HL-60 (cell line): ENCODE measurements at regions not wholly inside any gene's neighbourhood (a gene's known extent, or its start where the extent isn't known, plus 50 kb on each side); places are given as distances from the start of the nearest gene placed in this dataset.

ENCODE experiments used
- GABPA ChIP-seq: IDR thresholded peaks from 2 replicates; pipeline ENCODE4 v1.6.1; 2012; ENCODE audit warnings: low read depth
- POLR2AphosphoS5 ChIP-seq: IDR thresholded peaks from 2 replicates; pipeline ENCODE4 v1.6.1; 2012; ENCODE audit warnings: low read depth
- SPI1 ChIP-seq: IDR thresholded peaks from 2 replicates; pipeline ENCODE4 v1.6.1; 2012; ENCODE audit warnings: low read depth, mild to moderate bottlenecking, borderline replicate concordance
- TF ChIP-seq, protein P1 (sequence below): IDR thresholded peaks from one replicate; pipeline ENCODE4 v1.5.1; 2011; ENCODE audit warnings: low read length, control low read depth, inconsistent platforms; ENCODE audit not compliant: insufficient read depth
- TF ChIP-seq, protein P2 (sequence below): IDR thresholded peaks from 2 replicates; pipeline ENCODE4 v1.6.1; 2012; ENCODE audit warnings: low read depth; ENCODE audit not compliant: insufficient replicate concordance

DNA sequence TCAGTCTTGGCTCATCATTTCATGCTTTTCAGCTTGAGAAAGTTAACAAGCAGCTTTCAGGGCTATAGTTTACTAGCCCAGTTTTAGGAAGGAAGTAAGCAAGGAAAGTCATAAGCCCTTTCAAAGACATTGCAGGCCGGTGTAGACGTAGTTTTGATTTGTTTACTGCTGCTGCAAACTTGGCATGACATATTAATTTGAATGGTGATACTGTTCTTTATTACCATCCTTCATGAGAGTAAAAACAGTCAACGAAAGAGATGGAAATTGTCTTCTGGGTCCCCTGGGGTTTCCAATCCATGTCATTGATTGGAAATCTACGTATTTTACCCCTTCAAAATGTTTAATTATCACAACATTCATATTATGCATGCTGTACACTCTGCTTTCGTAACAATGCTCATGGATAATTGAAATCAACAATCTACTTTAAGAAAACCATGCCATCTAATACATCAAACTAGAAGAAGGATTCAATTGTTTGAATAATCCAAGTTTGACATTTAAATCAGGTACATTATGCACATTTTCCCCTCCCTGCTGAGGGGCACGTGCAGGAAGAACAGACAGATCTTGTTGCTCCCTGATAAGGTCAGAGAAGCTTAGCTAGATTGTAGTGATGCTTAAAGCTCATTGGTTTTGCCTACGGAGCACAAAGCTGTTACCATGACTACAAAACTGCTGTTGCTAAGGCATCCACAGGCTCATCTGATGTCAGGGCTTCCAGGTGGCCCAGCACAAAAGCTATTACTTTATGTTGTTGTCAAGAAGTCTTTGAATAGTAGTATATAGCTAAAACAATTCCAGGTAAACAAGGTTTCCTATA is 139.9 kb upstream of the PRLR start:
- TF ChIP-seq, protein P1, sequence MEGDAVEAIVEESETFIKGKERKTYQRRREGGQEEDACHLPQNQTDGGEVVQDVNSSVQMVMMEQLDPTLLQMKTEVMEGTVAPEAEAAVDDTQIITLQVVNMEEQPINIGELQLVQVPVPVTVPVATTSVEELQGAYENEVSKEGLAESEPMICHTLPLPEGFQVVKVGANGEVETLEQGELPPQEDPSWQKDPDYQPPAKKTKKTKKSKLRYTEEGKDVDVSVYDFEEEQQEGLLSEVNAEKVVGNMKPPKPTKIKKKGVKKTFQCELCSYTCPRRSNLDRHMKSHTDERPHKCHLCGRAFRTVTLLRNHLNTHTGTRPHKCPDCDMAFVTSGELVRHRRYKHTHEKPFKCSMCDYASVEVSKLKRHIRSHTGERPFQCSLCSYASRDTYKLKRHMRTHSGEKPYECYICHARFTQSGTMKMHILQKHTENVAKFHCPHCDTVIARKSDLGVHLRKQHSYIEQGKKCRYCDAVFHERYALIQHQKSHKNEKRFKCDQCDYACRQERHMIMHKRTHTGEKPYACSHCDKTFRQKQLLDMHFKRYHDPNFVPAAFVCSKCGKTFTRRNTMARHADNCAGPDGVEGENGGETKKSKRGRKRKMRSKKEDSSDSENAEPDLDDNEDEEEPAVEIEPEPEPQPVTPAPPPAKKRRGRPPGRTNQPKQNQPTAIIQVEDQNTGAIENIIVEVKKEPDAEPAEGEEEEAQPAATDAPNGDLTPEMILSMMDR: no peak
- TF ChIP-seq SPI1 (no peak), POLR2AphosphoS5 (no peak), GABPA (no peak)
- TF ChIP-seq, protein P2, sequence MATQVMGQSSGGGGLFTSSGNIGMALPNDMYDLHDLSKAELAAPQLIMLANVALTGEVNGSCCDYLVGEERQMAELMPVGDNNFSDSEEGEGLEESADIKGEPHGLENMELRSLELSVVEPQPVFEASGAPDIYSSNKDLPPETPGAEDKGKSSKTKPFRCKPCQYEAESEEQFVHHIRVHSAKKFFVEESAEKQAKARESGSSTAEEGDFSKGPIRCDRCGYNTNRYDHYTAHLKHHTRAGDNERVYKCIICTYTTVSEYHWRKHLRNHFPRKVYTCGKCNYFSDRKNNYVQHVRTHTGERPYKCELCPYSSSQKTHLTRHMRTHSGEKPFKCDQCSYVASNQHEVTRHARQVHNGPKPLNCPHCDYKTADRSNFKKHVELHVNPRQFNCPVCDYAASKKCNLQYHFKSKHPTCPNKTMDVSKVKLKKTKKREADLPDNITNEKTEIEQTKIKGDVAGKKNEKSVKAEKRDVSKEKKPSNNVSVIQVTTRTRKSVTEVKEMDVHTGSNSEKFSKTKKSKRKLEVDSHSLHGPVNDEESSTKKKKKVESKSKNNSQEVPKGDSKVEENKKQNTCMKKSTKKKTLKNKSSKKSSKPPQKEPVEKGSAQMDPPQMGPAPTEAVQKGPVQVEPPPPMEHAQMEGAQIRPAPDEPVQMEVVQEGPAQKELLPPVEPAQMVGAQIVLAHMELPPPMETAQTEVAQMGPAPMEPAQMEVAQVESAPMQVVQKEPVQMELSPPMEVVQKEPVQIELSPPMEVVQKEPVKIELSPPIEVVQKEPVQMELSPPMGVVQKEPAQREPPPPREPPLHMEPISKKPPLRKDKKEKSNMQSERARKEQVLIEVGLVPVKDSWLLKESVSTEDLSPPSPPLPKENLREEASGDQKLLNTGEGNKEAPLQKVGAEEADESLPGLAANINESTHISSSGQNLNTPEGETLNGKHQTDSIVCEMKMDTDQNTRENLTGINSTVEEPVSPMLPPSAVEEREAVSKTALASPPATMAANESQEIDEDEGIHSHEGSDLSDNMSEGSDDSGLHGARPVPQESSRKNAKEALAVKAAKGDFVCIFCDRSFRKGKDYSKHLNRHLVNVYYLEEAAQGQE: no peak
